Activated CD4-positive, alpha-beta T cell treated with anti-CD3 and anti-CD28 coated beads for 4 hours (primary cell): ENCODE measurements at regions not wholly inside any gene's neighbourhood (a gene's known extent, or its start where the extent isn't known, plus 50 kb on each side); places are given as distances from the start of the nearest gene placed in this dataset.

Experiments used
- DNase-seq, 2 donors: peaks; one replicate each; pipeline ENCODE4 v3.0.0-alpha.2; 2020

DNA sequence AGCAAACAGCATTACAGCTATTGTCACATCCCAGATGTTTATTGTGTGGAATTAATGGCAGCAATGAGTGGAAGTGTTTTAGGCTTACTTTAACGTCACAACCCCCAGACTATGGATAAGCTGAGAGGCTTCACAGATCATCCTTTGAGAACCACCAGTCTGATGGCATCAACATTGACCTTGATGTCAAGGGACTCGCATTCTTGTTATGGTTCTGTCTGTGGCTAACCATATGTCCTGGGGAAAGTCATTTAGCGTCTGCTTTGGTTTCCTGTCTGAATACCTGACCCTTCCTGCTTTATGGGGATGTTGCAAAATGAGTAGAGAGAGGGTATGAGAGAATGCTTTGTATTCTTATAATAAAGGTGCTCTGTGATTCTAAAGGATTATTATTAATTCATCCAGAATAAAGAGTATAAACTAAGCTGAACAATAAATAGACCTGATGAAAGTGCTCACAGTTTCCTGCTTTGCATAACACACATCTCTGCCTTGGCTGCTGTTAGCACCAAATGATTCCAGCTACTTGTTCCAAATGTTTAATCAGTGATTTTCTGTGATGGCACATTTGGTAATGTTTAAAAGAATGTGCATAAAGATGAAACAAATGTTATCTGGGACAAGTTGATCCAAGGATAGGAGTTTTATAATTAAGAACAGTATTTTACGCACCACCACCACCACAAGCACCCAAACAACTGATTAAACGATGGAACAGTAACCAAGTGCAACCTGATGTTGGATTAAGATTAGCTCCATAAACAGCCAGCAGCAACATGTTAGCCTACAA, 116.9 kb upstream of the LRIG3 start:
- DNase-seq, result no peak

DNA sequence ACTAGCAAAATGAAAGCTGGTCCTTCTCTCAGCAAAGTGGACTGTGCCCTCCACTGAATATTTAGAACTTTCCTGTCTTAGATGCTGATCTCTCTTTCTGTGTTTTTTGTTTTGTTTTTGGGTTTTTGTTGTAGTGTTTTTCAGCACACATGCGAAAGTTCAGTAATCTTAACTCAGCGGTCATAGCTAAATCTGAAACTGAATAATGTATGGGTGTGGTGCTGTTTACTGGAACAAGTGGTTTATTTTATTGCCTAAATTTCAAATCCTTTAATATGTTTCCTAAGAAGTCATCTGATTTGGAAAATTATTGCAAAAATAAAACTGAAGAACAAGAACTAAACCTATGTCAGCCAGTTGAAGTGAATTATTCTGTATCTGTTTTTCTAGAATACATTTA, 116.0 kb upstream of the LRIG3 start:
- DNase-seq, result no peak

DNA sequence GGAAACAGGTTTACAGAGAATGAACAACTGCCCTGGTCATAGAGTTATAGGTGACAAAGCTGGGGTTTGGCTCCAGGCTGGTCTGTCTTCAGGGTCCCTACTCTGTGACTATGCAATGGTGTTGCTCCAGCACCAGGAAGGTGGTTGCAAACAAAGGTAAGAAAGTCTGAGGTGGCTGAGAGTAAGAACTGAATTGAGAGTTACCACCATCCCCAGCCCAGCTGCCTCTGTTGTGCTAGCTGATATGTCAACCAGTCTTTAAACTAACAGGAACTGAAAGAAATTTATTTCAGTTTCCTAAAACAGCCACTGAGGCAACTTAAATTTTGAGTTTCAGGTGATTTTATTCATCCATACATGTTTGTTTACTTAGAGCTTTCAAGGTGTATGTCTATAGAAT, 111.0 kb upstream of the LRIG3 start:
- no peak for DNase-seq

DNA sequence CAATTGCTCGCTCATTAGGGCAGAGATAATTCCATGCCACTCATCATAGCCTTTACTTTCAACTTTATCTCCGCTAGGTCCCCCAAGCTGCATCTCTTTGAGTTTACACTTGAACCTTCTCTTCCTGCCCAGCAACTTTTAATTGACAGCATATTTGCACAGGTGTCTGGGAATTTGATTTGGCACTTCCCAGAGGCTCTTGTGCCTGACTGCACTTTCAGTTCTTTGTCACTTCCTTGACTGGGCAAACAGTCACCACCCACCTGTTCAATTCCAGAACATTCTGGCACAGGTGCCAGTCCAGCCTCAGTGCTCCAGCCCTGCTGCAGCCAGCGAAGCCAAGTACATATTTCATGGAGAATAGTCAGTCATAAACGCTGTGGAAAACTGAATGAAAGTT, 110.1 kb upstream of the LRIG3 start:
- DNase-seq, result no peak

DNA sequence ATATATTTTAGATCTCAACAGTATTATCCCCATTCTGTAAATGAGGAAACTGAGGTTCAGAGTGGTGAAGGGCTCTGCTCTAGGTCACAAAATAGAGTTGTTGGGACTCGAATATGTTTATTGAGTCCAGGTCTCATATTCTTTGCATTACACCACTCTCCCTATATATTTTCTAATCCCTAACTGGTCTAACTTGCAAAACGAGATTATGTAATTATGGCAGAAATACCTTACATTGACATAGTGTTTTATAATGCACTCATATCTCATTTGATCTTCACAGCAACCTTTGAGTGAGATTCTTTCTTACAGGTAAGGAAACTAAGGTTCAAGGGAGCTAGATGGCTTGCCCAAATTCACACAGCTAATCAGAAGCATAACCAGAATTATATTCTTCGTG, 106.9 kb upstream of the LRIG3 start:
- DNase-seq, result no peak

DNA sequence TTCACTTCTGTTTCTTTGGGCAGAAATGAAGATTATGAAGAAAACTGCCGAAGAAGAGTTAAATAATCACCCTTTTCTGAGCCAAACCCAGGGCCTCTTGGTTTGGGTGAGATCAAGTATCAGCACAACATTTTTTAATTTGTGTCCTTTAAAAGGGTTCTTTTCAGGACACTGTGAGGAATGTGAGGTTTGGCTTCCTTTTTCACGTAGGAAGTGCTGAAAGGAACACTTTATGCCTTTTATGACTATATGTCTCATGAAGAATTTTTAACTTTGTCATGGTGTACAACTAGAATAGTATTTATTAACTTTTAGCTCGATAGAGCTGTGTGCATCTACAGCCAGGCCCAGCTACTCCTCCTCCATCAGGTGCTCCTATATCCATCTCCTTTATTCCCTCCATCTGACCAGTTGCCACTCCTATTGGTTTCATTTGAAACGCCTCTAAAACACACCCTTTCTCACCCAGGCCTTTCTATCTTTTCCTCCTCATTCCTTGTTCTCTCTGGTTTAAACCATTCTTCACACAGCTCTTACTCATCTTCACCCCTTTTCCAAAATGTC, 103.6 kb upstream of the LRIG3 start:
- DNase-seq, result no peak

DNA sequence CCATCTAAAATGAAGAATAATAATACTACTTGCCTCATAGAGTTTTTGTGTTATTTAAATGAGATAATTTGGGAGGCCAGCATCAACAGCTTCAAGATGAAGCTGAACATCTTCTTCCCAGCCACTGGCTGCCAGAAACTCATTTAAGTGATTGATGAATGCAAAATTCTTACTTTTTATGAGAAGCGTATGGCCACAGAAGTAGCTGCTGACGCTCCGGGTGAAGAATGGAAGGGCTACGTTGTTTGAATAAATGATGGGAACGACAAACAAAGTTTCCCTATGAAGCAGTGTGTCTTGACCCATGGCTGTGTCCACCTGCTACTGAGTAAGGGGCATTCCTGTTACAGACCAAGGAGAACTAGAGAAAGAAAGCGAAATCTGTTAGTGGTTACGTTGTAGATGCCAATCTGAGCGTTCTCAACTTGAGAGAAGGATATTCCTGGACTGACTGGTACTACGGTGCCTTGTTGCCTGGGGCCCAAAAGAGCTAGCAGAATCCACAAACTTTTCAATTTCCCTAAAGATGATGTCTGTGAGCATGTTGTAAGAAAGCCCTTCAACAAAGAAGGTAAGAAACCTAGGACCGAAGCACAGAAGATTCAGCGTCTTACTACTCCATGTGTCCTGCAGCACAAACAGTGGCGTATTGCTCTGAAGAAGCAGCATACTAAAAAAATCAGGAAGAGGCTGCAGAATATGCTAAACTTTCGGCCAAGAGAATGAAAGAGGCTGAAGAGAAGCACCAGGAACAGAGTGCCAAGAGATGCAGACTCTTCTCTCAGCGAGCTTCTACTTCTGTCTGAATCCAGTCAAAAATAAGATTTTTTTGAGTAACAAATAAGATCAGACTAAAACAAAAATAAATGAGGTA, 100.0 kb upstream of the LRIG3 start:
- no peak for DNase-seq

DNA sequence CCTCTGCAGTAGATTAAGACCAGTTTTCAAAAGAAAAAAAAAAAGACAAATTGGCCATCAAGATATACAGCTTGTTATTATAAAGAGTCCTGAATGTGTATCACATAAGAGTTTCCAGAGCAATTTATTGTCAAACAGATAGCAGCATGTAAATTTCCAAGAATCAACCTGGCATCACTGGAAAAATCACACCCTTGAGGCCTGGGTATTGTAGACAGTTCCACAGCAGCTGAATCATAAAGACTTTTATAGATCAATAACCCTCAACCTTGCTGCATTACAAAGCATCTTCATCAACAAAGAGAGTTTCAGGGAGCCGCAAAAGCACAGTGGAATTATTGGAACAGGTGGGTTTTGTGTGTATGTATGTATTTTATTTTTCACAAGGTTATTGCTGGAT, 94.6 kb upstream of the LRIG3 start:
- no peak for DNase-seq

DNA sequence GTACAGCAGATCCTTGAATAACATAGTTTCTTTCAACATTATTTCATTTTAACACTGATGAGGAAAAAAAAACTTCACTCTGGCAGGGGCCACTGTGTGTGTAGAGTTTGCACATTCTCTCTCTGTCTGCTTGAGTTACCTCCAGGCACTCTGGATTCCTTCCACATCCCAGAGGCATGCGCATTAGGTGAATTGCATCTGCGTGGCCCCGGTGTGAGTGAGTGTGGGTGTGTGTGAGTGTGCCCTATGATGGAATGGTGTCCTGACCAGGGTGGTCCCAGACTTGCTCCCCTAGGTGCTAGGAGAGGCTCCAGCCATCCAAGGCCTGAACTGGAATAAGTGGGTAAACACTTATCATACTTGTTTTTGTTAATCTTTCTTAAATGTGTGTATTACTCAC, 90.6 kb upstream of the LRIG3 start:
- no peak for DNase-seq

DNA sequence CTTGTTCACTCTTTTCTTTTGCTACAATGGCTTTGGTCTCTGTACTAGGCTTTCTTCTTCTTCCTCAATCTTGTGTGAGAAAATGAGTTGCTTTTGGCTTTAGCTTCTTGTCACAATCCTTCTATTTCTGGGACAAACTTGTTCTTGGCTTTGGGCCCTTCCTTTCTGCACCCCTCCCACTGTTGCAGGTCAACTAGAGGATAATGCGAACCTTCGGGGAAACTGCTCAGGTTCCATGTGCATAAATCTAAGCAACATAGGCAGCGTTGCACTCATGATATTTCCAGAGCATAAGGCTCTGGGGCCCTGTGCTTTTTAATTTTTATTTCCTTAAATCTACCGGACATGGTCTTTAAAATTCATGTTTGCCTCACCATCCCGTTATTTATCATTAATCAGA, 89.8 kb upstream of the LRIG3 start:
- no peak for DNase-seq

DNA sequence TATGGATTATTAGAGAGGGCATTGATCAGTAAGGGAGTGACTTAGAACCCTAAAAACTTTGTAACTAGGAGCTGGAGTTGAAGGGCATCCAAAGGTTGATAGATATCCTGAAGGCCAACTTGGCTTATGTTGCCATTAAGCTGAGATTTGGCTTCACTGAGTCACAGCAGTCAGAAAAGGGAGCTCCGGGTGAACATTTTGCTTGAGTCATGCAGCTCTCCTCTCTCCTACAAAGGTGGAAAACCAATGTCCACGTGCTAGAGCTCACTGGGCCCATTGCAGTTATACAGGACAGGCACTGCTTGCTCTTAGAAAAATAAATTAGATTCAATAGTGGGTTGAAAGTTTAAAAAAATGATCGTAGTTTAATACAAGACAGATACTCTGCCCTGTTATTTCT, 87.3 kb upstream of the LRIG3 start:
- no peak for DNase-seq

DNA sequence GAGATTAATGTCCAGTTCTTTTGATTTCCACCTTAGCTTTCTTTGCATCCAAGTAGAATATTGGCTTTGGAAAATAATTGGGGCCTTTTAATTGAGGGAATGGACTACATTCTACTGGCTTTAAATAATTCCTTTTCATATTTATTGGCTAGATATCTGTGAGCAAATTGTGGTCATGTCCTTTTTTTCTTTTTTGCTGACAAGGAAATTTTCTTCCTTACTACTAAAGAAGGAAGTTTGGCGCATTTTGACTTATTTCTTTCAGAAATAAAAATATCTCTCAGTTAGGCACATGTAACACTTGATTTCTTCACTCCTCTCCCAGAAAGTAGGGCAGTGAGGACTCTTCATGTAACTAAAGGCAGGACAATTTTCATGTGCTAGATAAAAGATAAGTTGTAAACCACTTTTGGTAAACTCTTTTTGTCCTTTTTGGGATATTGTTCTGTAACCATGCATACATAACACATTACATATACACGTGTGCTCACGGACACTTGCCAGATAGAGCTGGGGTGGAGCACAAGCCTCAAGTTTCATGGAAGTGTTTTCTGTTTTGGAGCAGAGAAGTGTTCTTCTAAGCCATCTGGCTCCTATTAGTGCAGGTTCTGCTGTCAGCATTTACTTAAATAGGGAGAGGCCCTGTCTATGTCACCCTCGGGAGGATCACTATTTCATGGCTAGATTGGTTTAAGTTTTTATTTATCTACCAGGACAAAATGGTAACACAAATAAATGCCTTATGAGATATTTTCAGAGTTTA, 85.1 kb upstream of the LRIG3 start:
- DNase-seq, result no peak

DNA sequence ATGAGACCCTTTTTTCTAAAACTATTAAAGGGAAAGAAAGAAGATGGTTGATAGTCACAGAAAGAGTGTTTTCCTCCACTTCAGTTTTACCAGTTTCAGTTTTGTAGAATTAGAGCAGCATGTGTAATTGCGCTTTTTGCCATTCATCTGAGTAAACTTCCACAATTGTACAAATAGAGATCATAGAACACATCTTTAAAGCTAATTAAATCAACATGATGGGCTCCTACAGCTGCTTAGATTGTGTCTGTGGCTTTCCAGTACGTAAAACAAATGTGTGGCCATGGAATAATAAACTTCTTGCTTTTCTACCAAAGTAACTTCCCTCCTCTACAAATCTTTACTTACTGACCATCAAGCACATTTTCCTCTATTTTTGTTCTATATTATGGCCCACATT, 84.2 kb upstream of the LRIG3 start:
- DNase-seq, result no peak

DNA sequence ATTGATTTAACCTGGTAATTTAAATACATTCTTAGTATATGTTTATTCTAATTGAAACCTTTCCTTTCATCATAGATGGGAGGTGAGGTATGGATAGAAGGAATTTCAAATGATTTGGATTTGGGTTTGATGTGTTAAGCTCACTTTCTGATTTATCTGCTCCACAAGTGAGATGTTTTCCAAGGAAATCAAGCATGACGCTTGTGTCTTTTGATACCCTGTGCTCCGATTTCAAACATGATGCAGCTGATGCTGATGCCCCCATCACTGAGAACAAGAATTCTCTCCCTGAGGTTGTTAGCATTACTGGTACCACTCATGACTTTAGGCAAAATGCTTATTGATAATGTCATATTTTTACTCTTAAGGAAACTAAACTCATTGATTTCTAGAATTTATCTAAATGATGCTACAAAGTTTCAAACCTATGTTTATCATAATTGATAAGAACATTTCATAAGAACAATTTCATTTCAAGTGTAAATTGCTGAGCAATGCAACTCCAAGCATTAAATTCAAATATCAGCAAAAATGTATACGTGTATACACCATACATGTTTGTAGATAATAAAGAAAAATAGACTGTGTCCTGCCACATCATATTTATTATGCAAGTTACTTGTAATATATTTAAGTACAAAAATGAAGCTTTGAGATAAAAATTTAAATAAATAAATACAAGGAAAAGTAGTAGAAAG, 75.5 kb upstream of the LRIG3 start:
- DNase-seq, result no peak

DNA sequence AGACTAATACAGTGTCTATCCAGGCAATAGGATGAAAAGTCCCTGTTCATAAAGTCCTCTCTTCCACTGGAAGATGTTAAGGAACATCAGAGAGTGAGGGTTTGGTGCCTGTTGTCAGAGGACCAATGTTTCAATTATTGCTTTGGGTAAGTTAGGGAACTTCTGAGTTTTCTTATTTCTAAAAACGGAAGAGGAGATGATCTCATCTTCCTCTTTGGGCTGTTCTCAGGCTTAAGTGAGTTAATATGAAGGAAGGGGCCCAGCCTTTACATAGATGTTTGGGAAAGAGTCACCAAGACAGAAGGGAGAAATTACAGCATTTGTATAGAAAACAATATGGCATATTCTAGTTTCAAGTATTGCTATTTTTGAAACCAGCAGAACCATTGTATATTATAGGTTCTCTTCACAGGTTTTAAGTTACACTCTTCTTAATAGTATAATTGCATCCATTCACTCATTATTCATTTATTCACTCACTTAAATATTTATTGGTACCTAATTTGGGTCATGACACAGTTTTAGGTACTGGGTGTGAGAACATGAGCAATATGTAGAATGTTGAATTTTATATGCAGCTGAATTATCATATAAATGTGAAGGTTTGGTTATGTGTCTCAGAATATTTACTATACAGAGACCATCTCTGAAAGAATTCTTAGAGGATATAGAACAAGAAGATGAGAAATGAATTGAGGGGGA, 68.5 kb upstream of the LRIG3 start:
- DNase-seq, result no peak

DNA sequence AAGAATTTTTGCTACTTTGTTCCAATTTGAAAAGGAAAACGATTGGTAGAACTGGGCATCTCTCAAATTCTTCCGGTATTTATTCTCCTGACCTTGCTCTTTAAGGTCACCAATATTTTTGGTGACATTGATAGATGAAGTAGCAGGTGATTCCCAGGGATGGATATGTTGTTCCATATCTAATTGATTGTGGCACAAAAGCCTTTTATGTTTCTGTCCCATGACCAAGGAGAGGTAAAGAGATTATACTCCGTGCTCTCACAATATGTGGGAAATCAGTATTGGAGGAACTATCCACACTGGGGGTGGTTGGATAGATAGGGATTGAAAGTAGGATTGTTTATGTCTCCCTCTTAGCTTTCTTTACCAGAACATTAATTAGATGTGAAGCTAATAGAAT, 61.7 kb upstream of the LRIG3 start:
- DNase-seq, result no peak

DNA sequence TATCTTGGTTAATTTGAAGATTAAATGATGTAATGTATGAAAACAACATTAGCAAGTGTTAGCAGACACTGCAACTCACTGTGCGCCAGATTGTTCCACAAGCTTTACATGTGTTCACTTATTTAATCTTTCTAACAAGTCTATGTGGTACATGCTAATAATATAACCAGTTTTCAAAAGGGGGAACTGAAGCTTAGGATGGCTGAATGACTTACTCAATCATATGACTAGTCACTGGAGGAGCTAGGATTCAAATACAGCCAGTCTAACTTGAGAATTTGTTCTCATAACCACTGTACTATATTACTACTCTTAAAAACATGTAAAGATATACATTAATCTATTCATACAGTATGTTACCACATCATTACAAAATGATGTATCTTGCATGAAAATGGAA, 60.5 kb upstream of the LRIG3 start:
- DNase-seq, result no peak

DNA sequence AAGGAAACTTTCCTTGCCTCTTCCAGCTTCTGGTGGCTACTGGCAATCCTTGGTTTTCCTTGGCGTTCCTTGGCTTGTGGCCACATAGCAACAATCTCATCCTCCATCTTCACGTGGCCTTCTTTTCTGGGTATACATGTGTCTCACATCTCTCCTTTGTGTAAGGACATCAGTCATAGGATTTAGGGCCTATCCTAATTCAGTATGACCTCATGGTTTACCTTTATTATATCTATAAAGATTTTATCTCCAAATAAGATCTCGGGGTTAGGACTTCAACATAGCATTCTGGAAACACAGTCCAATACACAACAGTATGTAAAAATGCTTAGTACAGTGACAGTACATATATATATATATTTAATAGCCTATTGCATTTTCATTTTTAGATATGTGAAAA, 58.4 kb upstream of the LRIG3 start:
- no peak for DNase-seq

DNA sequence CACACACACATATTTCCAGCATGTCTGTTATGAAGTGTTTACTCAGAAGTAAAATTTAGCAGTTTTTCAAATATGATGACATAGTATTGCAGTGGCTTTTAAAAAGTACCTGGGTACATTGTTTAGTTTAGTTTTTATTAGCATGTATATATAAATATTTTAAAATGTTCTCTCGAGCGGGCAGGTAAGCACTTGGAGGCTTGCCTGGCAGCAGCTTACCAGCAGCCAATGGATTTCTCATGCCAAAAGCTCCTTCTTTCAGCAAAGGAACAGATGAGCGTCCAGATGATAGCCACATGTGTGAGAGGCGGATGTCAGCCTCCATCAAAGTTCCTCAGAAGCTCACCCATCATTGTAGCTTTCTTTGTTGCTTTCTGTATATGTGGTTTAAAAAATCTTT, 57.2 kb upstream of the LRIG3 start:
- no peak for DNase-seq

DNA sequence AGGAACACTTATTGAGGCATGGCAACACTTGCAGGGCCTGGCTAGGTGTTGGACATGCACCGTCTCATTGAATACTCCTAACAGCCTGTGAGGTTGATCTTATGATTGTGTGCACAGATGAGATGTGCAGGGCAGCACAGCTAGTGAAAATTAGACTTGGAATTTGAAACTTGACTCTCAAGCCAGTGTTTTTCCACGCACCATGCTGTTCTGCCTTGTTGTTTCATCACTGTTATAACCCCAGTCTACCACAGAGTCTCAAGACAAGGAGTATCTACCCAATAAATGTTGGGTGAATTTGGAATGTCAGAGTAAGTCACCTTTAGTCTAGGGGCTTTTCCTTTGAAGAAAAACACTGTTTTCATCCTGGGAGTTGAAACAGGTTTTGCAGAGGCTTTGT, 55.8 kb upstream of the LRIG3 start:
- no peak for DNase-seq
